ENCODE measurements at regions not wholly inside any gene's neighbourhood (a gene's known extent, or its start where the extent isn't known, plus 50 kb on each side); places are given as distances from the start of the nearest gene placed in this dataset.

- no peak for TF ChIP-seq EZH2 (IDR thresholded peaks at IDR 0.05; ENCODE audit: low read depth)
- no peak for TF ChIP-seq CTCF (conservative IDR thresholded peaks at IDR 0.05)
Measured at GRCh38 chr5:34542818-34543217, 113.3 kb upstream of the RAI14 start.

Measured in PC-9 (cell line).